Upper lobe of left lung (tissue), 4 donors: ENCODE measurements at regions not wholly inside any gene's neighbourhood (a gene's known extent, or its start where the extent isn't known, plus 50 kb on each side); places are given as distances from the start of the nearest gene placed in this dataset.

ENCODE experiments used
- CTCF ChIP-seq, 6 experiments: fragments of 450-650 bp in 4 of 6; fragments of 200-600 bp in 2 of 6; sonication (generic) in 2 of 6; IDR thresholded peaks; one replicate each; pipeline ENCODE4 v1.5.1; 2016 to 2019; ENCODE audit warnings: antibody characterized with exemption in 6 of 6
- EP300 ChIP-seq, 4 donors: sonication (generic); formaldehyde crosslinking; IDR thresholded peaks; one replicate each; pipeline ENCODE4 v1.5.1; 2017; ENCODE audit warnings: antibody characterized with exemption in 4 of 4, control low read depth in 2 of 4
- POLR2A ChIP-seq, 4 donors: fragments of 450-650 bp; IDR thresholded peaks; one replicate each; pipeline ENCODE4 v1.5.1; 2016 to 2017; ENCODE audit warnings: antibody characterized with exemption in 4 of 4, mild to moderate bottlenecking in 2 of 4
- POLR2AphosphoS5 ChIP-seq, 2 donors: sonication (generic); formaldehyde crosslinking; IDR thresholded peaks; one replicate each; pipeline ENCODE4 v1.5.1; 2017; ENCODE audit warnings: antibody characterized with exemption in 2 of 2

- TF ChIP-seq POLR2A (IDR thresholded peaks at IDR 0.05) (no peak), CTCF (IDR thresholded peaks at IDR 0.05) (no peak), POLR2AphosphoS5 (IDR thresholded peaks at IDR 0.05) (no peak), EP300 (IDR thresholded peaks at IDR 0.05) (no peak)
Observed at GRCh38 chr9:95813923-95814322, 61.6 kb upstream of the ERCC6L2 start.
